Stomach (tissue), 4 donors: ENCODE measurements at regions not wholly inside any gene's neighbourhood (a gene's known extent, or its start where the extent isn't known, plus 50 kb on each side); places are given as distances from the start of the nearest gene placed in this dataset.

Experiments
- CTCF ChIP-seq, 7 experiments: fragments of 450-650 bp in 4 of 7; fragments of 200-600 bp in 3 of 7; sonication (generic) in 3 of 7; IDR thresholded peaks; one replicate each; pipeline ENCODE4 v1.5.1; 2016 to 2019; ENCODE audit warnings: antibody characterized with exemption in 7 of 7, control low read depth in 2 of 7, mild to moderate bottlenecking in 1 of 7
- POLR2A ChIP-seq, 4 donors: fragments of 450-650 bp; IDR thresholded peaks; one replicate each; pipeline ENCODE4 v1.6.1; 2016; ENCODE audit warnings: antibody characterized with exemption in 4 of 4, control low read depth in 2 of 4, mild to moderate bottlenecking in 1 of 4, moderate library complexity in 1 of 4

- no peak for TF ChIP-seq POLR2A (IDR thresholded peaks at IDR 0.05)
- no peak for TF ChIP-seq CTCF (IDR thresholded peaks at IDR 0.05)
Observed at GRCh38 chr16:25633549-25633948, 58.2 kb upstream of the HS3ST4 start.
